ENCODE measurements at regions not wholly inside any gene's neighbourhood (a gene's known extent, or its start where the extent isn't known, plus 50 kb on each side); places are given as distances from the start of the nearest gene placed in this dataset.

DNA sequence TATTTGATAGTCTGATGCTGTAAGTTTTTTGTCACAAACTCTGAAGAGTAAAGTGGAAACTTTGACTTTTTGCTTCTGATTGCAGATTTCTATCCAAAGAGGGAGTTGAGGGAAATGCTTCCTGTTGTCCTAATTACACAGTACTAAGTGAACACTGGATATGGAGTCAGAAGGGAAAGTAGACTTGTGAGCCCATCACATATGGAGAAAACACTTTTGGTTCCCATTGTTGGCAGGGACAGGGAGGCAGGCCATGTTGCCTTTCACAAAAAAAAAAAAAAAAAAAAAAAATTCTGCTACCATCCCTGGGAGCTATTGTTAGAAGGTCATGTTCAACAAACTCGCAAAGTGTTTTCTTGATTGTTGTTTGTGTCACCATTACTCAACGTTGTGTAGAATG lies 144.3 kb downstream of the RPIA start:
- no peak overlapping the region for H3K27ac ChIP-seq (ENCODE audit: low read depth, low read length)
- no peak for DNase-seq (ENCODE audit: low read depth, low spot score)
- H3K9me3 ChIP-seq (ENCODE audit: control insufficient read depth, insufficient read depth, low read length), result no peaks in the 10 kb centered on the region
- ChIA-PET POLR2A (no interaction called here), CTCF (no interaction called here)
- no peak for TF ChIP-seq CTCF (IDR thresholded peaks at IDR 0.05; ENCODE audit: low read depth, low read length)
- no peak overlapping the region for H3K4me3 ChIP-seq (ENCODE audit: low read depth, low read length)
- H3K27me3 ChIP-seq (ENCODE audit: control insufficient read depth, insufficient read depth, low read length), result no peaks in the 10 kb centered on the region

GRCh38 chr2:88836351-88836750 lies 144.9 kb downstream of the RPIA start:
- no peak for DNase-seq (ENCODE audit: low read depth, low spot score)
- TF ChIP-seq CTCF (IDR thresholded peaks at IDR 0.05; ENCODE audit: low read depth, low read length), result no peak
- no peaks in the 10 kb centered on the region for H3K9me3 ChIP-seq (ENCODE audit: control insufficient read depth, insufficient read depth, low read length)
- CTCF ChIA-PET, result no interaction called here
- POLR2A ChIA-PET, result no interaction called here
- H3K27ac ChIP-seq (ENCODE audit: low read depth, low read length), result no peak overlapping the region
- no peaks in the 10 kb centered on the region for H3K27me3 ChIP-seq (ENCODE audit: control insufficient read depth, insufficient read depth, low read length)
- H3K4me3 ChIP-seq (ENCODE audit: low read depth, low read length), result no peak overlapping the region

DNA sequence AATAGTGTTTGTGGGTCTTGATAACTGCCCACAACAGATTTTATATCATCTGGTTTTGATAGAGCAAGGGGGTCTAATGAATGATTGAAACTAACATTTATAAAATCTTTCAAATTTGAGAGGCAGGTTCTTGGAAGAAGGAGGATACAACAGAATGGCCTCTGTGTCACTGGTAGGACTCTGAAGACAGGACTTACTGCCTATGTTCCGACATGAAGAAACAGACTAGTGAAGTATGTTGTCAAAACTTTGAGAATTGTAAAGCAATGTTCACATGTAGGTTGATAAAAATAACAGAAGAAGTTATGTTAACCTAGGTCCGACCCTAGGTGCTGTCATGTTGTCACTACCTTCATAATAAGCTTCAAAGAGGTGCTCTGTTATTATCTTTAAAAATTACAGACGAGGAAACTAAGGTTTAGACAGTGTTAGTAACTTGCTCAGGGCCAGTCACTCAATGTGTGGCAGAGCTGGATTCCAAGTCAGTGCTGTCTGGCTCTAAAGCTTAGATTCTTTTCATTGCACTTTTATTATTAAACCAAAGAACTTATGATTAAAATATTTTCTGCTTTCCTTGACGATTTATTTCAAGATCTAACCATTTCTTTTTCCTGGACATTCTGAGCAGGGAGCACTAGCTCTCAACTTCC lies 146.2 kb downstream of the RPIA start:
- CTCF ChIA-PET, result no interaction called here
- no peaks in the 10 kb centered on the region for H3K9me3 ChIP-seq (ENCODE audit: control insufficient read depth, insufficient read depth, low read length)
- POLR2A ChIA-PET, result no interaction called here
- TF ChIP-seq CTCF (IDR thresholded peaks at IDR 0.05; ENCODE audit: low read depth, low read length), result no peak
- no peak overlapping the region for H3K27ac ChIP-seq (ENCODE audit: low read depth, low read length)
- no peak for DNase-seq (ENCODE audit: low read depth, low spot score)
- no peak overlapping the region for H3K4me3 ChIP-seq (ENCODE audit: low read depth, low read length)
- no peaks in the 10 kb centered on the region for H3K27me3 ChIP-seq (ENCODE audit: control insufficient read depth, insufficient read depth, low read length)

- DNase-seq (ENCODE audit: low read depth, low spot score), result no peak
- Histone ChIP-seq H3K27ac (ENCODE audit: low read depth, low read length) (no peak overlapping the region), H3K9me3 (ENCODE audit: control insufficient read depth, insufficient read depth, low read length) (no peaks in the 10 kb centered on the region), H3K4me3 (ENCODE audit: low read depth, low read length) (no peak overlapping the region), H3K27me3 (ENCODE audit: control insufficient read depth, insufficient read depth, low read length) (no peaks in the 10 kb centered on the region)
- TF ChIP-seq CTCF (IDR thresholded peaks at IDR 0.05; ENCODE audit: low read depth, low read length), result no peak
- POLR2A ChIA-PET, result no interaction called here
- CTCF ChIA-PET, result no interaction called here
Observed at GRCh38 chr2:88838165-88838635, 146.7 kb downstream of the RPIA start.

GRCh38 chr2:88841224-88841929 lies 149.9 kb downstream of the RPIA start:
- CTCF ChIA-PET, result interaction anchor here (1.0 kb wide), 1 partner anchor 10 kb away, joined by 3 read pairs; no protein-coding TSS in a partner anchor
- H3K4me3 ChIP-seq (ENCODE audit: low read depth, low read length), result no peak overlapping the region
- no peak for DNase-seq (ENCODE audit: low read depth, low spot score)
- no peaks in the 10 kb centered on the region for H3K9me3 ChIP-seq (ENCODE audit: control insufficient read depth, insufficient read depth, low read length)
- H3K27ac ChIP-seq (ENCODE audit: low read depth, low read length), result no peak overlapping the region
- no peaks in the 10 kb centered on the region for H3K27me3 ChIP-seq (ENCODE audit: control insufficient read depth, insufficient read depth, low read length)
- no peak for TF ChIP-seq CTCF (IDR thresholded peaks at IDR 0.05; ENCODE audit: low read depth, low read length)
- POLR2A ChIA-PET, result no interaction called here

All from AG04450 (cell line).